ENCODE measurements at regions not wholly inside any gene's neighbourhood (a gene's known extent, or its start where the extent isn't known, plus 50 kb on each side); places are given as distances from the start of the nearest gene placed in this dataset.

DNA sequence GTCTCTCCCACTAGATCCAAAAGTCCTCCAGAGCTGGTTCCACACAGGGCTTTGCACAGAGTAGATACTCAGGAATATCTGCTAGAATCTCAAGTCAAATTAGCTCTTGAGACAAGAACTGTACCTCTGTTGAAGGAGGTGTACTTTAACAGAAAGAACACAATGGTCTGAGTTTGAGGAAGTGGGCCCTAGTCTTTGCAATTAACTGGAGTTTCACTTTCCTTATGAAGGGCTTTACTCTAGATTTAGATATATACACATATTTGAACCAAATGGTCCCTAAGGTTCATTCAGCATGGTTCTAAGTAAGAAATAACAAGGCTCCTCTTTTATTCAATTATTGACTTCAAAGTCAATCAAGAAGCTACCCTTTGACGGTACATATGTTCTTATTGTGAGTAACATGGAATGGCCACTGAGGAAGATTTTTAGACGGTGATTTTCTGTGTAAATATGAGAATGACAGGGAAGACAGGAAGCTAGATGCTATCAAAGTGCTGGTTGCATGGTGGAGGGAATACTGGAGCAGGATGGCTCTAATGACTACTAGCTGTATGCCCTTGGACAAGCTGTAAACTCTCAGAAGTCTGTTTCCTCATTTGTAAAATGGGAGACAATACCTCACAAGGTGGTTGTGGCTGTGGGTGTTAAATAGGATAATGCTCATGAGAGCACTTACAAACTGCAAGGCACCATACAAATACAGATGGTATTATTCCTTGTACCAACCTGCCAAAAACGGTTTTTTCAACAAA lies 73.5 kb upstream of the SERTAD2 start:
- no peak for TF ChIP-seq CEBPB (IDR thresholded peaks at IDR 0.05; ENCODE audit: low read depth, low read length)
- no peak for TF ChIP-seq SMC3 (IDR thresholded peaks at IDR 0.05; ENCODE audit: low read depth, low read length)

Measured in IMR-90 (cell line).